HUDEP-2 (cell line): ENCODE measurements at regions not wholly inside any gene's neighbourhood (a gene's known extent, or its start where the extent isn't known, plus 50 kb on each side); places are given as distances from the start of the nearest gene placed in this dataset.
A peak's percentile ranks its signal among the peaks of the same experiment; 100 is the strongest.
"Not testable (repeated sequence)": the region's sequence is repeated elsewhere in the genome, so short reads cannot be mapped to it uniquely, and the experiment has no call there.

Experiments
- DNase-seq, 76 experiments: peaks; one replicate each; lab custom pipeline; 2025; ENCODE audit not compliant: unreplicated experiment in 76 of 76; lab: John Stamatoyannopoulos, UW

- no peak for DNase-seq
These were observed 524.7 kb upstream of the ZNF717 start for GRCh38 chr3:76310089-76310488.

GRCh38 chr3:76310667-76311066 lies 525.3 kb upstream of the ZNF717 start:
- DNase-seq: no peak

- no peak for DNase-seq
These were observed 526.6 kb upstream of the ZNF717 start for GRCh38 chr3:76311941-76312340.

- not testable (repeated sequence) for DNase-seq
These were observed 530.6 kb upstream of the ZNF717 start for GRCh38 chr3:76315906-76316305.

GRCh38 chr3:76321614-76322013 lies 536.3 kb upstream of the ZNF717 start:
- DNase-seq: no peak

GRCh38 chr3:76324101-76324500 lies 538.8 kb upstream of the ZNF717 start:
- DNase-seq: no peak

GRCh38 chr3:76345878-76346277 lies 560.5 kb upstream of the ZNF717 start:
- DNase-seq: no peak

- no peak for DNase-seq
These were observed 561.3 kb upstream of the ZNF717 start for GRCh38 chr3:76346690-76347089.

GRCh38 chr3:76349715-76350480 lies 564.5 kb upstream of the ZNF717 start:
- DNase-seq: no peak

GRCh38 chr3:76352051-76352450 lies 566.7 kb upstream of the ZNF717 start:
- DNase-seq: no peak

- DNase-seq: no peak
These were observed 567.3 kb upstream of the ZNF717 start for GRCh38 chr3:76352511-76353284.

GRCh38 chr3:76353683-76354082 lies 568.3 kb upstream of the ZNF717 start:
- no peak for DNase-seq

GRCh38 chr3:76361010-76361409 lies 575.7 kb upstream of the ZNF717 start:
- no peak for DNase-seq

GRCh38 chr3:76362643-76363042 lies 577.3 kb upstream of the ZNF717 start:
- no peak for DNase-seq

GRCh38 chr3:76365275-76365674 lies 579.9 kb upstream of the ZNF717 start:
- DNase-seq: no peak

- DNase-seq: no peak
These were observed 581.9 kb upstream of the ZNF717 start for GRCh38 chr3:76367281-76367680.

- peak in 2 of 76 experiments; percentile 2 to 15 for DNase-seq
These were observed 583.8 kb upstream of the ZNF717 start for GRCh38 chr3:76369170-76369569.

GRCh38 chr3:76370749-76371520 lies 585.6 kb upstream of the ZNF717 start:
- DNase-seq: no peak

- no peak for DNase-seq
These were observed 587.1 kb upstream of the ZNF717 start for GRCh38 chr3:76372497-76372896.

GRCh38 chr3:76377074-76377473 lies 591.7 kb upstream of the ZNF717 start:
- no peak for DNase-seq

GRCh38 chr3:76378789-76379188 lies 593.4 kb upstream of the ZNF717 start:
- DNase-seq: no peak
